ENCODE measurements at regions not wholly inside any gene's neighbourhood (a gene's known extent, or its start where the extent isn't known, plus 50 kb on each side); places are given as distances from the start of the nearest gene placed in this dataset.

GRCh38 chrX:44621078-44621477, 78.4 kb upstream of the FUNDC1 start:
- DNase-seq (ENCODE audit: insufficient read length, low spot score) = no peak
- no peak for TF ChIP-seq PAX5 (IDR thresholded peaks at IDR 0.05; ENCODE audit: insufficient read depth, low read length, severe bottlenecking)
- TF ChIP-seq POLR2A (IDR thresholded peaks at IDR 0.05; ENCODE audit: low read depth, low read length) = no peak
- no peak for TF ChIP-seq POLR2AphosphoS5 (IDR thresholded peaks at IDR 0.05; ENCODE audit: low read depth, low read length)
- no peak for TF ChIP-seq POU2F2 (IDR thresholded peaks at IDR 0.05; ENCODE audit: low read depth, low read length)
- TF ChIP-seq SPI1 (IDR thresholded peaks at IDR 0.05; ENCODE audit: low read depth, low read length) = no peak
- TF ChIP-seq TAF1 (IDR thresholded peaks at IDR 0.05; ENCODE audit: low read depth, low read length) = no peak
- no peak for FAIRE-seq

GRCh38 chrX:44619039-44619438, 76.4 kb upstream of the FUNDC1 start:
- no peak for FAIRE-seq
- no peak for TF ChIP-seq POU2F2 (IDR thresholded peaks at IDR 0.05; ENCODE audit: low read depth, low read length)
- no peak for TF ChIP-seq SPI1 (IDR thresholded peaks at IDR 0.05; ENCODE audit: low read depth, low read length)
- no peak for TF ChIP-seq PAX5 (IDR thresholded peaks at IDR 0.05; ENCODE audit: insufficient read depth, low read length, severe bottlenecking)
- no peak for TF ChIP-seq POLR2AphosphoS5 (IDR thresholded peaks at IDR 0.05; ENCODE audit: low read depth, low read length)
- no peak for TF ChIP-seq TAF1 (IDR thresholded peaks at IDR 0.05; ENCODE audit: low read depth, low read length)
- no peak for TF ChIP-seq POLR2A (IDR thresholded peaks at IDR 0.05; ENCODE audit: low read depth, low read length)
- DNase-seq (ENCODE audit: insufficient read length, low spot score) = no peak

- peak; percentile 98 for TF ChIP-seq SPI1 (IDR thresholded peaks at IDR 0.05; ENCODE audit: low read depth, low read length)
- no peak for TF ChIP-seq POU2F2 (IDR thresholded peaks at IDR 0.05; ENCODE audit: low read depth, low read length)
- FAIRE-seq (peak; percentile 80), DNase-seq (ENCODE audit: insufficient read length, low spot score) (peak; percentile 0)
Measured at GRCh38 chrX:44596277-44596676, 53.6 kb upstream of the FUNDC1 start.
